Activated CD8-positive, alpha-beta memory T cell treated with anti-CD3 and anti-CD28 coated beads, Interleukin-2, amount 50 U/mL, for 48 hours (primary cell): ENCODE measurements at regions not wholly inside any gene's neighbourhood (a gene's known extent, or its start where the extent isn't known, plus 50 kb on each side); places are given as distances from the start of the nearest gene placed in this dataset.
"Not testable (repeated sequence)": the region's sequence is repeated elsewhere in the genome, so short reads cannot be mapped to it uniquely, and the experiment has no call there.

Experiments
- DNase-seq: peaks from one replicate; pipeline ENCODE4 v3.0.0-alpha.2; 2020

- DNase-seq, result no peak
These were observed 90.2 kb upstream of the NUPR2 start for GRCh38 chr7:56206420-56206819.

- no peak for DNase-seq
These were observed 83.4 kb upstream of the NUPR2 start for GRCh38 chr7:56199639-56200038.

DNA sequence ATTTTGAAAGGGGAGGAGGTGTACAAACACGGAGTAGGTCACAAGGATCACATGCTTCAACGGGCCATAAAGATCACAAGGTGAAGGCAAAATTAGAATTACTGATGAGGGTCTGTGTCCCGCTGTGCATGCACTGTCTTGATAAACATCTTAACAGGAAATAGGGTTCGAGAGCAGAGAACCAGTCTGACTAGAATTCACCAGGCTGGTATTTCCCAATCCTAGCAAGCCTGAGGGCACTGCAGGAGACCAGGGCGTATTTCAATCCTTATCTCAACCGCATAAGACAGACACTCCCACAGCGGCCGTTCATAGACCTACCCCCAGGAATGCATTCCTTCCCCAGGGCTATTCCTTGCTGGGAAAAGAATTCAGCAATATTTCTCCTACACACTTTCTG lies 80.0 kb upstream of the NUPR2 start:
- not testable (repeated sequence) for DNase-seq

DNA sequence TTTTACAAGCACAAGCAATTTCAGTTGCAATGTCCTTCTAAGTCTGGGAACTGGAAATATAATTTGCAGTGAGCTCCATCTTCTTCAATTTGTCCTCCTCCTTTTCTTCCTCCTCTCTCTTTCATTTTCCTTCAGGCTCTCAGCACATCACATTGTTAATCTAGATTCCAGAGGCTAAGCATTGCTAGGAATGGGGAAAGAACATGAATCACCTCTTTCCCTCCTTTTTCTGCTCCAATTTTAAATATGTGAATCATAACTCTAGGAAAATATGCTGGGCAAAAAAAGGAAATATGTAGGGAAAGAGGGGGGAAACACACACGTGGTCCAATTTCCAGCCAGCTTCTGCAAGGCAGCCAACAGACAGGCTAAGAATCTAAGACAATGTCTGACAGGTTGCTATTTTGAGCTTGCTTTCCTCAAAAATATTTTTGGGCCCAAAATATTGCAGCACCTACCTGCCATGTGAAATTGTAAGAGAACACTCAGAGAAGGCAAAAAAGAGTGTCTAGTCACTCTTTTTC lies 72.7 kb upstream of the NUPR2 start:
- no peak for DNase-seq

DNA sequence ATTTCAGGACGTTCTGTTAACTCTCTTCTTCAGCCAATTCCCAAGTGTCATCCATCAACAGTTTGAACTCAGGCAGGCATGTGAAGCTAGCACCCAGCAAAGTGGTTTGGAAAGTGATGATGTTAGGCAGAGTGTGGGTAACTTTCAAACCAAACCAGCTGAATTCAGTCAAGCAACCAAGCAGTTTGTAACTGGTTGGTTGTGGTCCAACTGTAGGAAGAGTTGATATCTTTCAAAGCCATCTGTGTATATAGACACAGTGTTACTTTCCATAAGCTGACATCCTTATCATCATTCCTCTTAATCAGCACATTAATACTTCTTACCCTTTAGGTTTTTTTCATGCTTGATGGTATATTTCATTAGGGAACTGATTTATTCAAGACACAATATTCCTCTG lies 72.2 kb upstream of the NUPR2 start:
- no peak for DNase-seq

- no peak for DNase-seq
These were observed 64.8 kb upstream of the NUPR2 start for GRCh38 chr7:56181010-56181409.

- no peak for DNase-seq
These were observed 59.6 kb upstream of the NUPR2 start for GRCh38 chr7:56175771-56176170.

GRCh38 chr7:56174875-56175760 lies 58.9 kb upstream of the NUPR2 start:
- DNase-seq, result no peak

DNA sequence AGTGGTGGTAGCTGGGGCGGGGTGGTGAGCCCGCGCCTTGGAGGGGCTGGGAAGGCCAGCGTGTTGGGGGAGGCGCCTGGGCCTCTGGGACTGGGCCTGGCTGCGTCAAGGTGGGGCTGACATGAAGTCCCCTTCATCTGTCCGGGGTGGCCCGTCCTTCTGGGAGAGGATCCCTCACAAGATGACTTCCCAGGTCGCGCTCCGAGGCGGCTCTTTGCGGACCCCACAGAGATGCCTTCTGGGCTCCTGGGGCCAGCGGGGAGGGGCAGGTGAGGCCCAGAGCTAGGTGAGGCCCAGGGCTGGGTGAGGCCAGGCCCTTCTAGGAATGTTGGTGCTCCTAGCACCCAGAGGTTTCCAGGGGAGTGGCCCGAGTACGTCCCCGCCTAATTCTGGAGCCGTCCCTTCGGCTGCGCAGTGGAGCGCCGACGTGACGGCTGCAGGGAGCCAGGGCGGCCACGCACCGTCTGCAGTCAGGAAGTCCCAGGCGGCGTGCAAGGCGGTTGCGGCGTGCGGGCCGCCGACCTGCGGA lies 58.2 kb upstream of the NUPR2 start:
- no peak for DNase-seq
